T1000 (cell line): ENCODE measurements at regions not wholly inside any gene's neighbourhood (a gene's known extent, or its start where the extent isn't known, plus 50 kb on each side); places are given as distances from the start of the nearest gene placed in this dataset.
"Not testable (repeated sequence)": the region's sequence is repeated elsewhere in the genome, so short reads cannot be mapped to it uniquely, and the experiment has no call there.

ENCODE experiments used
- DNase-seq: peaks from one replicate; lab custom pipeline; 2025; ENCODE audit warnings: mixed read lengths; lab: John Stamatoyannopoulos, UW

DNA sequence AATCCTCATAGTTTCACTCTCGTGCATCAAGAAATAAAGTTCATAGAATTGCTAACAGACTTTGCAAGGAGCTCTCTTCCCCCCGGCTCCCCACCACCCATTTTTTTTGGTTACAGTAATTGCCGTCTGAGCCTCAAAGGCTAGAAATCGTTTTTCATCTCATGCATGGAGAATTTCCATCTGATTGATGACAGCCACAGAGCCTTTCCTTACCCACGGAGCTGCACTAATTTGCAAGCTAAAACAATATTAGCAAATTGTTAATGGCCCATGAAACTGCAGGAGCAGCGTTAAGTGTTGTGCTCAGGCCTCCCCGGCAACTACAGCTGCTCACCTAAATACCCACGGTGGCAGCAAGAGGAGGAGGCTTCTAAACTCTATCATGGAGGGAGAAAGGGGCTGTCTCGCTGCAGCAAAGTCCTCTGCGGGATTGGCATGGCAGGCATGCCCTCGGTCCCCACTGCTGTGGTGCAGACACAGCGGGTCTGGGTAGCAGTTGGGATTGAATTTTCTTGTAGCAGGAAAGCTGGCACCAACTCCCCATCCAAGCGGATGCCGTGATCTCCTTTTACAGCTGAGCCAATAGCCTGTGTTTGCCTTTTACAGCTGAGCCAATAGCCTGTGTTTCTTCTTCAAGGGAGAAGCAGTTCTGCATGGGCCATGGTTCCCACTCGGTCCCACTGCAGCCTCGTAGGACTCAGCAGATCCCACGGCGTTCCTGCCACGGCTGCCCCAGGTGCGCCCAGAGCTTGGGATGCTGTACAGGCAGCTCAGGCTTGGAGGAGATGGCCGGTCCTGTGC lies 412.3 kb downstream of the BRD1 start:
- DNase-seq = no peak

- no peak for DNase-seq
These were observed 414.1 kb downstream of the BRD1 start for GRCh38 chr22:49413551-49413950.

- no peak for DNase-seq
These were observed 414.5 kb downstream of the BRD1 start for GRCh38 chr22:49413146-49413545.

GRCh38 chr22:49412236-49412635 lies 415.4 kb downstream of the BRD1 start:
- no peak for DNase-seq

GRCh38 chr22:49411236-49411635 lies 416.4 kb downstream of the BRD1 start:
- no peak for DNase-seq

- DNase-seq = no peak
These were observed 419.4 kb downstream of the BRD1 start for GRCh38 chr22:49408102-49408836.

- DNase-seq = no peak
These were observed 420.6 kb downstream of the BRD1 start for GRCh38 chr22:49406879-49407587.

DNA sequence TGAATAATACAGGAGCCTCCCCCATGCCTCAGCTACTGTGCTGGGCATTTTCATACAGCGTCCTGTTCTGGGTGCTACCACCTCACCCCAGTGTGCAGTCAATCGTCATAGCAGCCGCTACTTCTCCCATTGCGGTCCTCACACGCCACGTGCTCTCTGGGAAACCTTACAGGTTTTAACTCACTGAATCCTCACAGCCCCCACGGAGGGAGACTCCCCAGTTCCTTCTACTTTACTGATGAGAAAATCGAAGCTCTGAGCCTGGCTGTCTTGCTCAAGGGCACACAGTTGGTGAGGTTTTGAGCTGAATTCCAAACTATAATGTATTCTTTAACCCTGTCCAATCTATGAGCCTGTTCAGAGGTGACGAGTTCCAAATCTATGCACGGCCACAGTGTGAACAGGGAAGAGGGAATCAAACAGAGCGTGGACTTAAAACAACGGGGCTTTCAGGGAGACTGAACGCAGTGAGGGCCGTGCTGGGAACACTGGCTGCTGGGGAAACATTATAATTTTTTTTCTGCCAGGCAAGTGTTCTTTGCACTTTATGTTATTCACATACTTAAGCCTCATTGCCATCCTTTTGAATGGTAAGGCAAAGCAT lies 421.5 kb downstream of the BRD1 start:
- no peak for DNase-seq

GRCh38 chr22:49405590-49405989 lies 422.1 kb downstream of the BRD1 start:
- no peak for DNase-seq

DNA sequence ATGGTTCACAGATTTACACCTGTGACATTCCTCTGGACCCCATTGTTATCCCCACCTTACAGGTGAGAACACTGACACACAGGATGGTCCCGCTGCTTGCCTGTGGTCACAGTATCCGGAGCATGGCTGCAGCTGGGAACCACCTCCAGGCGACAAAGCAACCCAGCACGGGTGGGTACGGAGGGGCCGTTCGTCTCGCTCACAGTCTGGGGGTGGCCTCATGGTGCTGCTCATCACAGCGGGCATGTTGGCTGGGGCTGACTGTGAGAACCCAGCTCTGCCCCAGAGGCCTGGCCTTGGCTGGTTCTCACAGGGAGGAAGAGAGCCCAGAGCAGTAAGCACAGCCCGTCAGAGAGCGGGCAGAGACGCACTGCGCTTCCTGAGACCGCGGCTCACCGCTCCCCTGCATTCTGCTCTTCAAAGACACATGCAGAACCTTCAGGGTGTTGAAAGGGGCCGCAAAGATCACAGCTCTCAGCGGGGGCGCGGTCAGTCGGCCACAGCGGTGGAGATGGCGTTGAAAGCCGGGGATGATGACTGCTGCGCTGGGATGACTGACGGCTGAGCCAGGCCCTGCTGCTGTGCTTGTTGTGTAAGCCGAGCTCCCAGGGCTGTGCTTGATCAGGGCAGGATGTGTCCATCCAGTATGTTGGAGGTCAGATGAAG lies 423.0 kb downstream of the BRD1 start:
- DNase-seq = no peak

DNA sequence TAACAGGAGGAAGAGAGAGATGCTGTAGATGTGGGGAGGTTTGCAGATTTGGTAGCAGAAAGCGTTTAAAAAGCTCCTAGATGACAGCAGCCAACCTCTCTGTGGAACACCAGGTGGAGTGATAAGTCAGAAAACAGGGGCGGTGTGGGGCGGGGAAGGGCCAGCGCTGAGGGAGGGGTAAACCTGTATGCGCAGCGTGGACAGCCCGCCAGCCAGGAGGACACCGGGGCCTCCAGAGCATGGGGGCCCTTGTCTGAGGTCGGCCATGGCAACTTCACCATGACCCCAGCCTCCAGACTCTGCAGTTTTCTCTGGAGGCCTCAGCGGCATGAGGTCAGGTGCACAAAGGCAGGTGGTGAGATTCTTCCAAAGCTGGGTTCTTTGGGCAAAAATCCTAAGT lies 423.7 kb downstream of the BRD1 start:
- DNase-seq = no peak

DNA sequence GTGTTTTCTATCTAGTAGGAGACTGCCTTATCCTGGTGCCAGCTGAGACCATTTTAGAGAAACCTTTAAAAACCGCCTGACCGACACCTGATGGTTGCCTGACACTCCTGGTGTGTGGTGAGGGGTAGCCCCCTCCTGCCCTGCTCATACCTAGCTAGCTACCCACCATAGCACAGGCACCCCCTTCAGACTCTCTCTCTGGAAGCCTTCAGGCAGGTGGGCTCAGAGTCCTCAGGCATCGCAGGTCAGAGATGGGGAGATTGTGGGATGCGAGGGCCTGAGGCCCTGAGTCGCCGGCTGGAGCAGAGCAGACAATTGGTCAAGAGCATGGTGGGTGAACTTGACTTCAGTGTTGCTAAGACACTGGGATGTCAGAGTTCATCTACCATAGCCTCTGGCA lies 424.6 kb downstream of the BRD1 start:
- DNase-seq = no peak

DNA sequence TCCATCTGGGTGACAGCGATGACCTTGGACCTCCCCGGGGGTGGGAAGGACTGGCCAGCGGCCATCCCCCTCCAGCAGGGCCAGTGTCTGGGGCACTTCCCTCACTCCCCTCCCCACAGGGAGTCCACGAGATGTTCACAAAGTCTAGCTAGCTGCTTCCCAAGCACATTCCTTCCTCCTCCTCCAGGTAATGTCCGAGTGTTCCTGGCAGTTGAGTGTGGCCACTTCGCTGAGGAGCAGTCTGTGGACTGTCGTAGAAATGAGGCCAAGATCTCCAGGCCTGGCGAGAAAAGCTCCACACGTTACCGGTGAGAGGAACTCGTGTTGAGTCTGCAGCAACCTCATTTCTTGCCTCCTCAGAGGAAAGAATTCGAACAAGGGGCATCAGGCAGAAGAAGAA lies 425.5 kb downstream of the BRD1 start:
- DNase-seq = no peak

- DNase-seq = no peak
These were observed 426.6 kb downstream of the BRD1 start for GRCh38 chr22:49400941-49401598.

GRCh38 chr22:49400136-49400940 lies 427.3 kb downstream of the BRD1 start:
- no peak for DNase-seq

GRCh38 chr22:49398646-49399045 lies 429.0 kb downstream of the BRD1 start:
- DNase-seq = no peak

GRCh38 chr22:49398115-49398514 lies 429.6 kb downstream of the BRD1 start:
- DNase-seq = no peak

- no peak for DNase-seq
These were observed 430.9 kb downstream of the BRD1 start for GRCh38 chr22:49396817-49397216.

DNA sequence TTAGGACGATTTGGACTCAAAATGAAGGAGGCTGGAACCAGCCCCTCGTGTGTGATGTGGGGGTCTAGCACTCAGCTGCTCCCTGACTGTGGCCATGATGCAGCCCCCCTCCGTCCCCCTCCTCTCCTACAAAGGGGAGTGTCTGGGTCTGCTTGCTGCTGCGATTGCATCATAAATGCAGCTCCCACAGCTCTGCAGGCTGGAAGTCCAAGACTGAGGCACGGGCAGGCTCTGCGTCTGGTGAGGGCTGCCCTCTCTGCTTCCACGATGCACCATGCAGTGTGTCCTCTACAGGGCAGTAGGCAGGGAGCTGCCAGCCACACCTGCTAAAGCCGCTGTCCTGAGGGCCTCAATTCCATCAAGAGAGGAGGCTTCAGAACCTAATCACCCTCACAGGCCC lies 432.1 kb downstream of the BRD1 start:
- no peak for DNase-seq

GRCh38 chr22:49395062-49395461 lies 432.6 kb downstream of the BRD1 start:
- not testable (repeated sequence) for DNase-seq
